GM21367 (cell line): ENCODE measurements at regions not wholly inside any gene's neighbourhood (a gene's known extent, or its start where the extent isn't known, plus 50 kb on each side); places are given as distances from the start of the nearest gene placed in this dataset.
"Not testable (repeated sequence)": the region's sequence is repeated elsewhere in the genome, so short reads cannot be mapped to it uniquely, and the experiment has no call there.

Source experiments
- ATAC-seq: cut with Tn5 transposase; IDR thresholded peaks from one replicate; pipeline ENCODE4 v1.9.1; 2021; ENCODE audit not compliant: unreplicated experiment

- no peak for ATAC-seq
These were observed 148.5 kb downstream of the TXNL1 start for GRCh38 chr18:56489893-56490292.

DNA sequence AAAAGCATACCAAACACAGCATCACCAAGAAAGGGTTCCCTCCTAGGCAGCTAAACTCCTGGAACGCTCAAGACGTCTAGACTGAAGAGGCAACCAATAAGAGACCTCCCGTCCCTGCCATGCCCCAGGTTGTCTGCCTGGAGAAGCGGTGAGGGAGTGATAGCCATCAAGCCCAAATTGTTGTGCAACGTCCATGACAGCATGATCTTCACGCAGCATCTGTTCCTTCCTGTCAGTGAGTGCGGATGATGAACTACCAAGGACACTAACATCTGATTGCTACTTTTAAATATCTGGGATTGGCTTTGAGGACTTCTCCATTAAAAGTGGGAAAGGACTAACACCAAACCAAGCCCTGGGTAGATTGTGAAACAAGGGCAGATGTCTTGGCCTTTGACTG, 149.7 kb downstream of the TXNL1 start:
- ATAC-seq: no peak

DNA sequence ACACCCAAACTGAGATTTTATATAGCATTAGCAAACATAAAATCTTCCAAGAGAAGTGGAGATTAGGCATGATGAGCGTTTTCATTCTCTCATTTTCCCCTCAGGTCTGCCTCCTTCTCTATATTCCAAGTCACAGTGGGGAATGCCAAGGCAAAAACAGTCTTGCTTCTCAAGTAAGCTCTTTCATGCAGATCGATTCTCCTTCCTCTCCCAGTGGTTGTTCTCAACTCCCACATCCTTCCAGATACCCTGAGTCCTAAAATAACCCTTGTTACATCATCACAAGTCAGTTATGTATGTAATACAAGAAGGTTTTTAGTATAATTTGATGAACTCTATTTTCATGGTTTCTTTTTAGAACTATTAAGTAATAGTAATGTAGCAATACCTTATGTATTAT, 150.6 kb downstream of the TXNL1 start:
- ATAC-seq: no peak

- no peak for ATAC-seq
These were observed 155.0 kb downstream of the TXNL1 start for GRCh38 chr18:56483386-56483785.

DNA sequence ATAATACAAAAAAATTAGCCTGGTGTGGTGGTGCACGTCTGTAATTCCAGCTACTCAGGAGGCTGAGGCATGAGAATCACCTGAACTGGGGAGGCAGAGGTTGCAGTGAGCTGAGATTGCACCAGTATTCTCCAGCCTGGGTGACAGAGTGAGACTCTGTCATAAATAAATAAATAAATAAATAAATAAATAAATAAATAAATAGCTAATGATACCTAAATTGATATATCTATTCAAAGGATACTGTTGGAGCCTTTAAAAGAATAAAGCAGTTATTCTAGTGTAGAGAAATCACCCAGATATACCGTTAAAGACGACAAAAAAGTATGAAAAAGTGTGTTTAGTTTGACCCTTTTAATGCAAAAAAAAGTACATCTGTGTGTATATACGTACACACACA, 155.6 kb downstream of the TXNL1 start:
- not testable (repeated sequence) for ATAC-seq

DNA sequence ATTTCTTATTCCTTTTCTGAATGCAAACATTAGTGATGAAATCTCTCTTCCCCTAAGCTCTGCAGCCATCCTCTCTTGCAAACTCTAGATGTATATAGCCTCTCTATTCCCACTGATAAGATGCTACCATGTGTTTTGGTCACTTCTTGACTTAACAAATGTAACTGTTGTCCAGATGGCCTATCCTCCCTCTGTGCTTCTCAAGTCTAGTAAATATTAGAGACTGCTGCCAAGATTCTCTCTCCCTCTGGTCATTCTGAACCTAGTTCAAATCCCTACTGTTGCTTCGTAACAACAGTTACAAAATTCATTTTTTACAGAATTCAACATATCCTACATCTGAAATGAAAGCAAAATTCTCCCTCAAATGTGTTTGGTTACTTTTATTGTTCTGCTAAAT, 156.6 kb downstream of the TXNL1 start:
- ATAC-seq: no peak

- no peak for ATAC-seq
These were observed 158.6 kb downstream of the TXNL1 start for GRCh38 chr18:56479841-56480240.

- ATAC-seq: no peak
These were observed 163.1 kb downstream of the TXNL1 start for GRCh38 chr18:56475250-56475649.

GRCh38 chr18:56473400-56474024, 164.9 kb downstream of the TXNL1 start:
- ATAC-seq: no peak

- ATAC-seq: no peak
These were observed 167.7 kb downstream of the TXNL1 start for GRCh38 chr18:56470406-56471351.

- no peak for ATAC-seq
These were observed 168.8 kb downstream of the TXNL1 start for GRCh38 chr18:56469582-56469981.

DNA sequence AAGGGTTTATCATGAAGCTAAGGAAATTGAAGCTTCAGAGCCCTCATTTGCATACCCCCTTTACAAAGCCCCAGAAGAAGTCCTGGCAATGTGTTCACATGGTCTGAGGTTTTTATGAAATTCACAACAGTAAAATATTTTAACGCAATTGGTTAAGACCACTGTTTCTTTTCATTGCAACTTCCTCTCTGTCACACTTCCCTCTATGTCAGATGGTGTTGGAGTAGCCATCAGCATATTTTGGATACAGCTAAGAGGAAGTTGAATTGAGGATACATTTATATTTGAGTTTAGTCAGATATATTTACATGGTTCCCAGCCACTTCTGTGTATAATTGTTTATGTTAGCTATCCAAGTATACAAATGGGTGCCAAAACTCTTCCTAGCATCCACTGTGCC, 170.0 kb downstream of the TXNL1 start:
- ATAC-seq: no peak

- no peak for ATAC-seq
These were observed 176.1 kb downstream of the TXNL1 start for GRCh38 chr18:56462276-56462675.

DNA sequence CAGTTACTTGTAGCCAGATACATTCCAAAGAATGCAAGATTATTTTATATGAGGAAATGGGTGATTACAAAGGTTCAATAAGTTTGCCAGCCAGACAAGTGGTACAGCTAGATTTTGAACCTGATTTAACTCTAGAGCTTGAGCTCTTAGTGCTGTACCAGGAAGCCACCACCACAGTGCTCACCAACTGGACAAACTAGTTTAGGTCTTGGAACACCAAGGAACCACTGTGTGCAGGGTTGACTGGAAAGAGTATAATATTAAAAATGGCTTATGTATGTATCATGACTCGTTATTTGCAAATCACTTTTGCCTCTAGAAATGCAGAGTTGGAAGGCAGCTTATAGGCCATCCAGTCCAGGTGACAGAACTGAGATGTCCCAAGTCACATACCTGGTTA, 177.2 kb downstream of the TXNL1 start:
- ATAC-seq: no peak

DNA sequence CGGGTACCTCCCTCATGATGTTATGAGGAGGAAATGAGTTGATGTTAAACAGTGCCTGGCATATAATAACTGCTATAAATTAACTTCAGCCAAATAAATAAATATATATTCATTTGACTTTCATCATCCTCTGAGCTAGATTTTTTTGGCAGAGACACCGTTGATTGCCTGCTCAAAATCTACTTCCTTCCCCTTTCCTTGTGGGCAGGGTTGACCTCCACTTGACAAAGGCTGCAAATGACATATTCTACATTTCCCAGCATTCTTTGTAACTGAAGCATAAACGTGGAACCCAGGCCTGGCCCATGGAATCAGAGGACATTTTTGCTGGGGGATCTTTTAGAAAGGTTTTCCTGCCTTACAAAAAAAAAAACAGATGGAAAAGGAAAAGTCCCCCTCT, 177.8 kb downstream of the TXNL1 start:
- ATAC-seq: no peak

DNA sequence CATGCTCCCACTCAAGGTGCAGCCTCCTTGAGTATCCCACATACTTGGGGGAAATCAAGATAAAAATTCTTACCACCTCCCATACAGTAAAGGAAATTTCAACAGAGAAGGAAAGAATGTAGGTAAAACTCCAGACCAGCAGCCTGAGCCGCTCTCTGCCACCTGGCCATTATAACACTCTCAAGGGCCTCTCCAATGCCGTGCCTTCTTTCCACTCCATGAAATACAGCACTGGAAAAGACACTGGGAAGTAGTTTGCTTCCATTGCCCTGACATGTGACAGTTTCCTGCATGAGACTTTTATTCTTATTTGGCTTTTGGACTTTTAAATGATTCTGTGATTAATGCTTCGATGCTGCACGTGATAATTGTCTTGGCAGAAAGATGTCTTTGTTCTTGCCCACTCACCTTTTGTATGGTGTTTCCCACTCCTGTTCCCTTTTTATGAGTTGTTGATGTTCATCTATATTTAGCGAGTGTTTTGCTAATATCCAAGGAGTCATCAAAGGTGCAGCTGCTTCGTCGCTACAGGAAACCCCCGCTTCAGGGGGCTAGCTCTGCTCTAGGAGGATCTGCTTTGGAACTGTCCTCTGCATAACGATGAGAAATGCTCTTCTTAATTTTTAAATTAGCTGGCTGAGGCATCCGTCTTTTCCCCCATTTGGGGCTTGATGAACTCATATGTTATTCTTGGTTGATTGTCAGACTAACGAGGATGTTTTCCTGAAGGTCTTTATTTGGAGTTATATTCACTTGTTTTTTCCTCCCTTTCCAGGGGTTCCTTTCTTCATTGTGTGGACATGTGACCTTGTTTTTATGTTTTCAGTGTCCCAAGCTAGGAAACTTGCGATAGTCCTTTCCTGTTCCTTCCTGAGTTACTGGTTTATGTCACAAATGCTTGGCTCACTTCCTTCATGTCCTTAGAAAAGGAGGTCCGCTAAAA, 179.4 kb downstream of the TXNL1 start:
- ATAC-seq: no peak

GRCh38 chr18:56455874-56456273, 182.5 kb downstream of the TXNL1 start:
- no peak for ATAC-seq

- no peak for ATAC-seq
These were observed 183.3 kb downstream of the TXNL1 start for GRCh38 chr18:56455141-56455540.

DNA sequence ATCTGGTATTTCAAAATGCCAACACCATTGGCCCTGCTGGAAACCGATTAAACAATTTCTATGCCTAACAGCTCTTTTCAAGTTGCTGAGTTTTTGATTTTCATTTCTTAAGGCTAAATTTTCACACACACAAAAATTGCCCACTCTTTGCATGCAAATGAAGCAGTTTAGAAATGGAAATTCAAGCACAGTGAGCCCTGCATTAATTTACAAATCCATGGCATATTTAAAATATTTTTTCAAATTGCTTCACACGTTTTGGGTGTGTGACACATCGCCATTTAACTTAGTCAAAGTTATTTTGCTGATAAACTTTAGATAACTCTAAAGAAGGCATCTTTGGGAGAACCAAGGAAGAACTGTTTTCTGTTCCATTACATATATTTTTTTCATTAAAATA, 184.8 kb downstream of the TXNL1 start:
- no peak for ATAC-seq

DNA sequence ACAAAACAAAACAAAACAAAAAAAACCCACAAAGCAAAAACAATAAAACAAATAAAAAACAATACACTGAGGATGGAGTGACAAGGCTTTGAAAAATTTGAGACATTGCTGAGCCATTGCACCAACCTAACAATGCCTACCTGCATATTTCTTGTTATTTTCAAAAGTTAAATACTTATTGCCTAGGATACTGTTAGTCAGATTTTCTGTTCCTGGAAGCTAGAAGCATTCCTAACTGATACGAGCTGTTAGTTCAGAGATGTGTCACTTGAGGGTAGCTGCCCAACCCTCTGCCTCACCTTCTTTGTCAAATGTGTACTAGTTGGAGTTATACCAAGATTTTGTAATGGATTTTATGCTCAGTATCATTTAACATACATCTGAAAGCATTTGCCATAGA, 187.2 kb downstream of the TXNL1 start:
- no peak for ATAC-seq

DNA sequence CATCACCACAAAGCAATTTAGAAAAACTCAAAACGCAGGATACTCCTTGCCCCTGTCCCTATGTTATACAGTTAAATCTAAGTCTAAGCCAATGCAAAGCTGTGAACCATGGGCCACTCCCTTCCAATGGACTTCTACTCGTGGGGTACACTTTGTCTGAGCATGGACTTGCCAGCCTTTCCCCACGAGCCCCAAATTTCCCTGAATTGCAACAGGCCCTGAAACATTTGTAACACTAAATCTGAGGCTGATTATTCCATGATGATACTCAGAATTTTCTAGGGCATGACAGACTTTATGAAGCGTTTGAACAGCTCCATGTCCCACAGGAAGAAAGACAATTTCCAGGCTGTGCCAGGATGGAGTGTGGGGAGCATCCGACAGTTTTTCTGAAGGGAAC, 189.6 kb downstream of the TXNL1 start:
- ATAC-seq: no peak
